Lung (tissue), 11 donors: ENCODE measurements at regions not wholly inside any gene's neighbourhood (a gene's known extent, or its start where the extent isn't known, plus 50 kb on each side); places are given as distances from the start of the nearest gene placed in this dataset.

Source experiments
- ATAC-seq: fragments of 200-7000 bp; cut with Tn5 transposase; one replicate; pipeline ENCODE4 v1.9.1; 2020; ENCODE audit warnings: moderate number of reproducible peaks; ENCODE audit not compliant: insufficient read depth, low FRiP score
- DNase-seq, 3 donors: peaks; one replicate each; pipeline ENCODE4 v3.0.0-alpha.2; 2013 to 2017
- H3K27ac ChIP-seq, 2 donors: one replicate each; pipeline ENCODE4 v1.5.1; 2013; ENCODE audit warnings: mild to moderate bottlenecking in 2 of 2, moderate library complexity in 2 of 2, control low read depth in 1 of 2, inconsistent platforms in 1 of 2, low read depth in 1 of 2, low read length in 1 of 2
- H3K27me3 ChIP-seq, 3 donors: one replicate each; pipeline ENCODE4 v1.5.1; 2013; ENCODE audit warnings: low read length in 2 of 3; ENCODE audit not compliant: control insufficient read depth in 3 of 3, insufficient read depth in 3 of 3
- H3K36me3 ChIP-seq, 4 donors: one replicate each; pipeline ENCODE4 v1.5.1; 2013; ENCODE audit warnings: low read length in 4 of 4, mild to moderate bottlenecking in 1 of 4, moderate library complexity in 1 of 4; ENCODE audit not compliant: control insufficient read depth in 4 of 4, insufficient read depth in 4 of 4
- H3K4me1 ChIP-seq, 5 donors: one replicate each; pipeline ENCODE4 v1.5.1; 2013; ENCODE audit warnings: low read length in 5 of 5, mild to moderate bottlenecking in 2 of 5, moderate library complexity in 1 of 5; ENCODE audit not compliant: control insufficient read depth in 5 of 5, insufficient read depth in 5 of 5
- H3K4me3 ChIP-seq: one replicate; pipeline ENCODE4 v1.5.1; 2013; ENCODE audit warnings: mild to moderate bottlenecking, control low read depth, moderate library complexity
- H3K9ac ChIP-seq, 2 donors: one replicate each; pipeline ENCODE4 v1.5.1; 2013; ENCODE audit warnings: low read length in 2 of 2, control low read depth in 1 of 2; ENCODE audit not compliant: insufficient read depth in 1 of 2
- H3K9me3 ChIP-seq, 4 donors: one replicate each; pipeline ENCODE4 v1.5.1; 2013; ENCODE audit warnings: low read length in 3 of 4, mild to moderate bottlenecking in 1 of 4, moderate library complexity in 1 of 4; ENCODE audit not compliant: control insufficient read depth in 4 of 4, insufficient read depth in 3 of 4
- WGBS, 2 donors: extraction: QIAGEN DNeasy Blood & Tissue Kit; methylation state at CpG; one replicate each; pipeline ENCODE4 v1.1.7; 2013; 5-methylcytosine and 5-hydroxymethylcytosine counted together
- TF ChIP-seq, protein P1 (sequence below): IDR thresholded peaks from 2 replicates; pipeline ENCODE4 v1.5.1; 2012; ENCODE audit warnings: mild to moderate bottlenecking; ENCODE audit errors: control extremely low read depth, extremely low read depth
- donor health status: control.
- donor health status: control.
- donor health status: Bipolar disorder and iron deficiency.
- donor health status: healthy.
- donor health status: DM: yes; HTN: yes; CAD: no.

DNA sequence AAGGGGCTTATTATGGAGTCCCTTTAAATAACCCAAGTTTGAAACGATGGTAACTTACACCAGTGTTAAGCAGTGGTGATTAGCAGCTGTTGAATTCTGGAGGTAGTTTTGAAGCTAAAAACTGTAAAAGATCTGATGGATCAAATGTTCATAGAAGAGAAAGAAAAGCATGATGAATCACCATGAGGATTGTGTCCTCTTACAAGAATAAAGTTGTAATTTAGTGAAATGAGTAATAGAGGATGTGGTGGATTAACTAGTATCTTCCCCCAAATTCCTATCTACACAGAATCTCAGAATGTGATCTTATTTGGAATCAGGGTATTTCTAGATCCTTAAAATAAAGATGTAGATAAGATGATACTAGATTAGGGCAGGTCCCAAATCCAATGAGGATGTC, 1138.2 kb upstream of the TMEFF2 start:
- Histone ChIP-seq H3K4me1 (no peaks in the 10 kb centered on the region), H3K4me3 (no peak overlapping the region), H3K27ac (no peak overlapping the region), H3K9ac (no peak overlapping the region), H3K27me3 (no peaks in the 10 kb centered on the region), H3K36me3 (no peaks in the 10 kb centered on the region), H3K9me3 (no peaks in the 10 kb centered on the region)
- 71 to 80% methylated on average over 1 of the region's 1 CpG for WGBS, 2 donors
- no peak for ATAC-seq
- TF ChIP-seq, protein P1, sequence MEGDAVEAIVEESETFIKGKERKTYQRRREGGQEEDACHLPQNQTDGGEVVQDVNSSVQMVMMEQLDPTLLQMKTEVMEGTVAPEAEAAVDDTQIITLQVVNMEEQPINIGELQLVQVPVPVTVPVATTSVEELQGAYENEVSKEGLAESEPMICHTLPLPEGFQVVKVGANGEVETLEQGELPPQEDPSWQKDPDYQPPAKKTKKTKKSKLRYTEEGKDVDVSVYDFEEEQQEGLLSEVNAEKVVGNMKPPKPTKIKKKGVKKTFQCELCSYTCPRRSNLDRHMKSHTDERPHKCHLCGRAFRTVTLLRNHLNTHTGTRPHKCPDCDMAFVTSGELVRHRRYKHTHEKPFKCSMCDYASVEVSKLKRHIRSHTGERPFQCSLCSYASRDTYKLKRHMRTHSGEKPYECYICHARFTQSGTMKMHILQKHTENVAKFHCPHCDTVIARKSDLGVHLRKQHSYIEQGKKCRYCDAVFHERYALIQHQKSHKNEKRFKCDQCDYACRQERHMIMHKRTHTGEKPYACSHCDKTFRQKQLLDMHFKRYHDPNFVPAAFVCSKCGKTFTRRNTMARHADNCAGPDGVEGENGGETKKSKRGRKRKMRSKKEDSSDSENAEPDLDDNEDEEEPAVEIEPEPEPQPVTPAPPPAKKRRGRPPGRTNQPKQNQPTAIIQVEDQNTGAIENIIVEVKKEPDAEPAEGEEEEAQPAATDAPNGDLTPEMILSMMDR: no peak
- no peak for DNase-seq

GRCh38 chr2:193331676-193332075, 1136.9 kb upstream of the TMEFF2 start:
- ATAC-seq (no peak), DNase-seq (no peak)
- WGBS, 2 donors: 11 to 32% methylated on average over 4 of the region's 4 CpGs
- H3K4me3 ChIP-seq: no peak overlapping the region
- no peak overlapping the region for H3K27ac ChIP-seq
- H3K36me3 ChIP-seq: no peaks in the 10 kb centered on the region
- TF ChIP-seq, protein P1: no peak
- no peaks in the 10 kb centered on the region for H3K9me3 ChIP-seq
- H3K4me1 ChIP-seq: no peaks in the 10 kb centered on the region
- no peak overlapping the region for H3K9ac ChIP-seq
- no peaks in the 10 kb centered on the region for H3K27me3 ChIP-seq

DNA sequence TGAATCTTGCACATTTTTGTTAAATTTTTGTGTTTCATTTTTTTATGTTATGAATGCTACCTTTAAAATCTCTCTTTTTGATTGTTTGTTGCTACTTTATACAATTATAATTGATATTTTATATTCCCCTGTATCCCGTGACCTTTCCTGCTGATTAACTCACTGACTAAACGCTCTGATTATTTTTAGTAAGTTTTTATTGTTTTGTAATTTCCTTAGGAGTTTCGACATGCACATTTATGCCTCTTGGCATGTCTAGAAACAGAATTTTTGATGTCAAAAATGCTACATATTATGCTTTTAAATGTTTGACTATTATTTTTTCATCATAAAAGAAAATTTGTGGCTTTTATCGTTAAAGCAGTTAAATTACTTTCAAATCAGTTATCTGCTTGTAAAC, 1131.6 kb upstream of the TMEFF2 start:
- Histone ChIP-seq H3K9me3 (no peaks in the 10 kb centered on the region), H3K9ac (no peak overlapping the region), H3K27ac (no peak overlapping the region), H3K27me3 (no peaks in the 10 kb centered on the region), H3K36me3 (no peaks in the 10 kb centered on the region), H3K4me1 (no peaks in the 10 kb centered on the region), H3K4me3 (no peak overlapping the region)
- TF ChIP-seq, protein P1: no peak
- 42 to 56% methylated on average over 4 of the region's 4 CpGs for WGBS, 2 donors
- no peak for ATAC-seq
- no peak for DNase-seq

GRCh38 chr2:193315428-193316091, 1120.8 kb upstream of the TMEFF2 start:
- Histone ChIP-seq H3K4me3 (no peak overlapping the region), H3K9ac (no peak overlapping the region), H3K36me3 (no peaks in the 10 kb centered on the region), H3K27me3 (no peaks in the 10 kb centered on the region), H3K4me1 (no peaks in the 10 kb centered on the region), H3K27ac (no peak overlapping the region), H3K9me3 (no peaks in the 10 kb centered on the region)
- no peak for ATAC-seq
- TF ChIP-seq, protein P1: no peak
- 68 to 77% methylated on average over 1 of the region's 1 CpG for whole genome bisulfite sequencing, 2 donors
- no peak for DNase-seq
